HL-60 (cell line): ENCODE measurements at regions not wholly inside any gene's neighbourhood (a gene's known extent, or its start where the extent isn't known, plus 50 kb on each side); places are given as distances from the start of the nearest gene placed in this dataset.

Experiments
- DNase-seq, 2 experiments: peaks; one replicate each; pipeline ENCODE4 v3.0.0-alpha.2; 2010 to 2020; ENCODE audit warnings: low read depth in 1 of 2, low spot score in 1 of 2
- H3K27ac ChIP-seq: fragments of 250-450 bp; sonication (Bioruptor Pico); replicated peaks from 2 replicates; pipeline ENCODE4 v1.5.1; 2020; ENCODE audit warnings: mild to moderate bottlenecking, moderate library complexity
- H3K27me3 ChIP-seq: fragments of 250-450 bp; sonication (Bioruptor Pico); 2 replicates; pipeline ENCODE4 v1.5.1; 2021; ENCODE audit warnings: mild to moderate bottlenecking, moderate library complexity; ENCODE audit not compliant: insufficient read depth, poor library complexity, severe bottlenecking
- H3K4me3 ChIP-seq: replicated peaks from 2 replicates; pipeline ENCODE4 v1.5.1; 2011; ENCODE audit warnings: mild to moderate bottlenecking, control low read depth, low read length; ENCODE audit not compliant: insufficient read depth
- GABPA ChIP-seq: IDR thresholded peaks from 2 replicates; pipeline ENCODE4 v1.6.1; 2012; ENCODE audit warnings: low read depth
- POLR2AphosphoS5 ChIP-seq: IDR thresholded peaks from 2 replicates; pipeline ENCODE4 v1.6.1; 2012; ENCODE audit warnings: low read depth
- SPI1 ChIP-seq: IDR thresholded peaks from 2 replicates; pipeline ENCODE4 v1.6.1; 2012; ENCODE audit warnings: low read depth, mild to moderate bottlenecking, borderline replicate concordance
- TF ChIP-seq, protein P1 (sequence below): IDR thresholded peaks from 2 replicates; pipeline ENCODE4 v1.6.1; 2012; ENCODE audit warnings: low read depth; ENCODE audit not compliant: insufficient replicate concordance
- TF ChIP-seq, protein P2 (sequence below): IDR thresholded peaks from one replicate; pipeline ENCODE4 v1.5.1; 2011; ENCODE audit warnings: low read length, control low read depth, inconsistent platforms; ENCODE audit not compliant: insufficient read depth

- Histone ChIP-seq H3K27me3 (no peaks in the 10 kb centered on the region), H3K4me3 (no peak overlapping the region), H3K27ac (no peak overlapping the region)
- no peak for TF ChIP-seq GABPA
- TF ChIP-seq SPI1 = no peak
- no peak for TF ChIP-seq POLR2AphosphoS5
- TF ChIP-seq, protein P1, sequence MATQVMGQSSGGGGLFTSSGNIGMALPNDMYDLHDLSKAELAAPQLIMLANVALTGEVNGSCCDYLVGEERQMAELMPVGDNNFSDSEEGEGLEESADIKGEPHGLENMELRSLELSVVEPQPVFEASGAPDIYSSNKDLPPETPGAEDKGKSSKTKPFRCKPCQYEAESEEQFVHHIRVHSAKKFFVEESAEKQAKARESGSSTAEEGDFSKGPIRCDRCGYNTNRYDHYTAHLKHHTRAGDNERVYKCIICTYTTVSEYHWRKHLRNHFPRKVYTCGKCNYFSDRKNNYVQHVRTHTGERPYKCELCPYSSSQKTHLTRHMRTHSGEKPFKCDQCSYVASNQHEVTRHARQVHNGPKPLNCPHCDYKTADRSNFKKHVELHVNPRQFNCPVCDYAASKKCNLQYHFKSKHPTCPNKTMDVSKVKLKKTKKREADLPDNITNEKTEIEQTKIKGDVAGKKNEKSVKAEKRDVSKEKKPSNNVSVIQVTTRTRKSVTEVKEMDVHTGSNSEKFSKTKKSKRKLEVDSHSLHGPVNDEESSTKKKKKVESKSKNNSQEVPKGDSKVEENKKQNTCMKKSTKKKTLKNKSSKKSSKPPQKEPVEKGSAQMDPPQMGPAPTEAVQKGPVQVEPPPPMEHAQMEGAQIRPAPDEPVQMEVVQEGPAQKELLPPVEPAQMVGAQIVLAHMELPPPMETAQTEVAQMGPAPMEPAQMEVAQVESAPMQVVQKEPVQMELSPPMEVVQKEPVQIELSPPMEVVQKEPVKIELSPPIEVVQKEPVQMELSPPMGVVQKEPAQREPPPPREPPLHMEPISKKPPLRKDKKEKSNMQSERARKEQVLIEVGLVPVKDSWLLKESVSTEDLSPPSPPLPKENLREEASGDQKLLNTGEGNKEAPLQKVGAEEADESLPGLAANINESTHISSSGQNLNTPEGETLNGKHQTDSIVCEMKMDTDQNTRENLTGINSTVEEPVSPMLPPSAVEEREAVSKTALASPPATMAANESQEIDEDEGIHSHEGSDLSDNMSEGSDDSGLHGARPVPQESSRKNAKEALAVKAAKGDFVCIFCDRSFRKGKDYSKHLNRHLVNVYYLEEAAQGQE = no peak
- DNase-seq = no peak
Observed at GRCh38 chr21:24118738-24119459, 1488.4 kb downstream of the MRPL39 start.

DNA sequence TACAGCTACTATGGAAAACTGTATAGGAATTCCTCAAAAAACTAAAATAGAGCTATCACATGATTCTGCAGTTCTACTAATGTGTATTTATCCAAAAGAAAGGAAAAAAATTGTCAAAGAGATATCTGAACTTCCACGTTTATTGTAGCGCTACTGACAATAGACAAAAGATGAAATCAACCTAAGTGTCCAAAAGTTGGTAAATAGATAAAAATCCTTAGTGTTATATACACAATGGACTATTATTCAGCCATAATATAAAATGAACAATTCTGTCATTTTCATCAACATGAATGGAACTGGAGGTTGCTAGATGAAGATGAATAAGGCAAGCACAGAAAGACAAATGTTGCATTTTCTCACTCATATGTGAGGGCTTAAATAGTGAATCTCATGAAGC is 1492.1 kb downstream of the MRPL39 start:
- no peaks in the 10 kb centered on the region for H3K27me3 ChIP-seq
- no peak overlapping the region for H3K27ac ChIP-seq
- TF ChIP-seq GABPA = no peak
- TF ChIP-seq, protein P2, sequence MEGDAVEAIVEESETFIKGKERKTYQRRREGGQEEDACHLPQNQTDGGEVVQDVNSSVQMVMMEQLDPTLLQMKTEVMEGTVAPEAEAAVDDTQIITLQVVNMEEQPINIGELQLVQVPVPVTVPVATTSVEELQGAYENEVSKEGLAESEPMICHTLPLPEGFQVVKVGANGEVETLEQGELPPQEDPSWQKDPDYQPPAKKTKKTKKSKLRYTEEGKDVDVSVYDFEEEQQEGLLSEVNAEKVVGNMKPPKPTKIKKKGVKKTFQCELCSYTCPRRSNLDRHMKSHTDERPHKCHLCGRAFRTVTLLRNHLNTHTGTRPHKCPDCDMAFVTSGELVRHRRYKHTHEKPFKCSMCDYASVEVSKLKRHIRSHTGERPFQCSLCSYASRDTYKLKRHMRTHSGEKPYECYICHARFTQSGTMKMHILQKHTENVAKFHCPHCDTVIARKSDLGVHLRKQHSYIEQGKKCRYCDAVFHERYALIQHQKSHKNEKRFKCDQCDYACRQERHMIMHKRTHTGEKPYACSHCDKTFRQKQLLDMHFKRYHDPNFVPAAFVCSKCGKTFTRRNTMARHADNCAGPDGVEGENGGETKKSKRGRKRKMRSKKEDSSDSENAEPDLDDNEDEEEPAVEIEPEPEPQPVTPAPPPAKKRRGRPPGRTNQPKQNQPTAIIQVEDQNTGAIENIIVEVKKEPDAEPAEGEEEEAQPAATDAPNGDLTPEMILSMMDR = no peak
- no peak for TF ChIP-seq POLR2AphosphoS5
- no peak for TF ChIP-seq SPI1
- TF ChIP-seq, protein P1 = no peak
- DNase-seq = no peak
- H3K4me3 ChIP-seq = no peak overlapping the region

- H3K27me3 ChIP-seq = no peaks in the 10 kb centered on the region
- DNase-seq = no peak
- H3K4me3 ChIP-seq = no peak overlapping the region
- TF ChIP-seq SPI1 = no peak
- H3K27ac ChIP-seq = no peak overlapping the region
Observed at GRCh38 chr21:24112020-24112419, 1495.3 kb downstream of the MRPL39 start.

DNA sequence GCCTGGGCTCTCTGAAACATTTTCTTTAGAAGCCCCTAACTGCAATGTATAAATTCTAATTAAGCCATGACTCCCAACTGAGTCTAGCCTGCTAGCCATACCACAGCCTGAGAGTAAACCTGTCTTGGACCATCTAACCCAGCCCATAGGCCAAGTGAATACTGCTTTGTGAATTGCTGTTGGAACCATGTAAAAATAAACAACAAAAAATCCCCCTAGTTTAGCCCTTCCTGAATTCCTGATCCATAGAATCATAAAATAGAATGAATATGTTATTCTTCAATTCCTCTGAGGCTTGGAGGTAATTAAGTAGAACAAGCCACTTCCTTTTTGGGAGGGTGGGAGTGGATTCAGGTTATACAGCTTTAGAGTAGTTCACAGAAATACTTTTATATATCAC is 1496.4 kb downstream of the MRPL39 start:
- TF ChIP-seq, protein P2 = no peak
- TF ChIP-seq SPI1 (no peak), POLR2AphosphoS5 (no peak), GABPA (no peak)
- TF ChIP-seq, protein P1 = no peak
- Histone ChIP-seq H3K4me3 (no peak overlapping the region), H3K27ac (no peak overlapping the region), H3K27me3 (no peaks in the 10 kb centered on the region)
- DNase-seq = no peak
